ENCODE measurements at regions not wholly inside any gene's neighbourhood (a gene's known extent, or its start where the extent isn't known, plus 50 kb on each side); places are given as distances from the start of the nearest gene placed in this dataset.

DNA sequence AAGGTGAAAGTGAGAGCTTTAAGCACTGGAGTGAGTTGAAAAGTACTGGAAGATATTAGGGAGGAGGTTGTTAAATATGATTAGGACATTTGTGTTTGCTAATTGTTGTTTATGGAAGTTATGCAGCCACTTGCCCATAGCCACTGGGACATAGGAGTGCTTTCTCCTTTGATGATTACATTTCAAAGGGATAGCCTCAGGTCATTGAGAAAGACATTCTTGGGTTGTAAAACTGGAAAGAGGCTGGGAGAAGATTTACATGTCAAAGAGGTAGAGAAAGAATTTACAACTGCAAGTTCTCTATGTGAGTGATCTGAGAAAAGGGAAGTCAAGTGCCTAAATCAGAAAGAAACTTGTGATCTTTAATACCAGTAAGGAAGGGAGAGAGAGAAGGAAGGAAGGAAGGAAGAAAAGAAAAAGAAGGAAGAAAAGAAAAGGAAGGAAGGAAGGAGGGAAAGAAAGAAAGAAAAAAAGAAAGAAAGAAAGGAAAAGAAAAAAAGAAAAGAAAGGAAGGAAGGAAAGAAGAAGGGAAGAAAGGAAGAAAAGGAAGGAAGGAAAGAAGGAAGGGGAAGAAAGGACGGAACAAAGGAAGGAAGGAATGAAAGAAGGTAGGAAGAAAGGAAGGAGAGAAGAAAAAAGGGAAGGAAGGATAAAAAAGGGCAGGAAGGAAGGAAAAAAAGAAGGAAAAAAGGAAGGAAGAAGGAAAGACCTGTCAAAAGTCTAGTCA lies 284.6 kb upstream of the DPYD start:
- FAIRE-seq (no peak), DNase-seq (ENCODE audit: insufficient read length, low spot score) (no peak)
- no peak for TF ChIP-seq TAF1 (IDR thresholded peaks at IDR 0.05; ENCODE audit: low read depth, low read length)
- no peak for TF ChIP-seq SPI1 (IDR thresholded peaks at IDR 0.05; ENCODE audit: low read depth, low read length)
- no peak for TF ChIP-seq PAX5 (IDR thresholded peaks at IDR 0.05; ENCODE audit: insufficient read depth, low read length, severe bottlenecking)
- no peak for TF ChIP-seq POU2F2 (IDR thresholded peaks at IDR 0.05; ENCODE audit: low read depth, low read length)
- no peak for TF ChIP-seq POLR2A (IDR thresholded peaks at IDR 0.05; ENCODE audit: low read depth, low read length)
- no peak for TF ChIP-seq POLR2AphosphoS5 (IDR thresholded peaks at IDR 0.05; ENCODE audit: low read depth, low read length)

DNA sequence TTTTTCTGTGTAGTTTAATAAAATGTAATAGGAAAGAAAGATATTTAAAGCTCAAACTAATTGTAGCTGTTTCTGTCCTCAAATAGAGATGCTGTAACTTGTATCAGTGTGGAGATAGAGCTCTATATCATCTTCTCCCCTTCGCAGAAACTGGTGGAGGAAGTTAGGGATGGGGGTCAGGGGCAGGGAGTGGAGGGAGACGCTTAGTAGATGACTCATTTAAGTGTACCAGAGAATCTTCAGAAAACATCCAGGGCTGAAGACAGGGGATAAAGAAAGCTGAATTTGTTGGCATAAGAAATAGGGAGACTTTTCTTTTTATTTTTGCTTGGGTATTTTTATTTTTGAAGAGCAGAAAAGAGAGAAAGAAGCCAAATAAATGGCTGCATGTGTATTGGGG lies 282.6 kb upstream of the DPYD start:
- no peak for DNase-seq (ENCODE audit: insufficient read length, low spot score)
- TF ChIP-seq SPI1 (IDR thresholded peaks at IDR 0.05; ENCODE audit: low read depth, low read length) (no peak), TAF1 (IDR thresholded peaks at IDR 0.05; ENCODE audit: low read depth, low read length) (no peak), PAX5 (IDR thresholded peaks at IDR 0.05; ENCODE audit: insufficient read depth, low read length, severe bottlenecking) (no peak), POLR2A (IDR thresholded peaks at IDR 0.05; ENCODE audit: low read depth, low read length) (no peak), POLR2AphosphoS5 (IDR thresholded peaks at IDR 0.05; ENCODE audit: low read depth, low read length) (no peak), POU2F2 (IDR thresholded peaks at IDR 0.05; ENCODE audit: low read depth, low read length) (no peak)
- no peak for FAIRE-seq

- DNase-seq (ENCODE audit: insufficient read length, low spot score) (no peak), FAIRE-seq (no peak)
- TF ChIP-seq TAF1 (IDR thresholded peaks at IDR 0.05; ENCODE audit: low read depth, low read length) (no peak), SPI1 (IDR thresholded peaks at IDR 0.05; ENCODE audit: low read depth, low read length) (no peak), POU2F2 (IDR thresholded peaks at IDR 0.05; ENCODE audit: low read depth, low read length) (no peak), PAX5 (IDR thresholded peaks at IDR 0.05; ENCODE audit: insufficient read depth, low read length, severe bottlenecking) (no peak), POLR2AphosphoS5 (IDR thresholded peaks at IDR 0.05; ENCODE audit: low read depth, low read length) (no peak), POLR2A (IDR thresholded peaks at IDR 0.05; ENCODE audit: low read depth, low read length) (no peak)
Measured at GRCh38 chr1:98201666-98202081, 280.8 kb upstream of the DPYD start.

DNA sequence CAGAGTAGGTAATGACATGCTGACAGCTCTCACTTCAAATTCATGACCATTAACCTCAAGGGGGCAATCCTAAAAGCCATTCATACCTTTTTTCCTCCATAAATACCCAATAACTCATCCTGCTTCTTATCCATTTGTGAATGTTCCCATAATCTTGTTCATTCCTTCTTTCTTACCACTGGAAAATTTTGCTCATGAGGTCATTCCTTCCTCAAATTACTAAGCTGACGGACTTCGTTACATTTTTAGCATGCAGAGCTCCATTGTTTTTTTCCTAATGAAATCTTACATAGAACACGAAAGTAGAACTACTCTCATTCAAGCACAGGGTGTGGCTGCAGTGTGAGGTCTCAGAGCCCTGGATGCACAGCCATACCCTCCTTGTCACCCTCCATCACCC lies 276.5 kb upstream of the DPYD start:
- DNase-seq (ENCODE audit: insufficient read length, low spot score): no peak
- no peak for FAIRE-seq
- TF ChIP-seq TAF1 (IDR thresholded peaks at IDR 0.05; ENCODE audit: low read depth, low read length) (no peak), SPI1 (IDR thresholded peaks at IDR 0.05; ENCODE audit: low read depth, low read length) (no peak), POLR2AphosphoS5 (IDR thresholded peaks at IDR 0.05; ENCODE audit: low read depth, low read length) (no peak), PAX5 (IDR thresholded peaks at IDR 0.05; ENCODE audit: insufficient read depth, low read length, severe bottlenecking) (no peak), POU2F2 (IDR thresholded peaks at IDR 0.05; ENCODE audit: low read depth, low read length) (no peak), POLR2A (IDR thresholded peaks at IDR 0.05; ENCODE audit: low read depth, low read length) (no peak)

GRCh38 chr1:98196012-98196411 lies 275.2 kb upstream of the DPYD start:
- no peak for TF ChIP-seq POLR2A (IDR thresholded peaks at IDR 0.05; ENCODE audit: low read depth, low read length)
- TF ChIP-seq PAX5 (IDR thresholded peaks at IDR 0.05; ENCODE audit: insufficient read depth, low read length, severe bottlenecking): no peak
- TF ChIP-seq TAF1 (IDR thresholded peaks at IDR 0.05; ENCODE audit: low read depth, low read length): no peak
- TF ChIP-seq SPI1 (IDR thresholded peaks at IDR 0.05; ENCODE audit: low read depth, low read length): no peak
- TF ChIP-seq POU2F2 (IDR thresholded peaks at IDR 0.05; ENCODE audit: low read depth, low read length): no peak
- TF ChIP-seq POLR2AphosphoS5 (IDR thresholded peaks at IDR 0.05; ENCODE audit: low read depth, low read length): no peak
- no peak for FAIRE-seq
- no peak for DNase-seq (ENCODE audit: insufficient read length, low spot score)

- FAIRE-seq (no peak), DNase-seq (ENCODE audit: insufficient read length, low spot score) (no peak)
- no peak for TF ChIP-seq TAF1 (IDR thresholded peaks at IDR 0.05; ENCODE audit: low read depth, low read length)
- no peak for TF ChIP-seq POU2F2 (IDR thresholded peaks at IDR 0.05; ENCODE audit: low read depth, low read length)
- no peak for TF ChIP-seq SPI1 (IDR thresholded peaks at IDR 0.05; ENCODE audit: low read depth, low read length)
- TF ChIP-seq POLR2AphosphoS5 (IDR thresholded peaks at IDR 0.05; ENCODE audit: low read depth, low read length): no peak
- TF ChIP-seq POLR2A (IDR thresholded peaks at IDR 0.05; ENCODE audit: low read depth, low read length): no peak
- no peak for TF ChIP-seq PAX5 (IDR thresholded peaks at IDR 0.05; ENCODE audit: insufficient read depth, low read length, severe bottlenecking)
Measured at GRCh38 chr1:98188774-98189173, 267.9 kb upstream of the DPYD start.

- TF ChIP-seq PAX5 (IDR thresholded peaks at IDR 0.05; ENCODE audit: insufficient read depth, low read length, severe bottlenecking): no peak
- TF ChIP-seq POU2F2 (IDR thresholded peaks at IDR 0.05; ENCODE audit: low read depth, low read length): no peak
- TF ChIP-seq POLR2AphosphoS5 (IDR thresholded peaks at IDR 0.05; ENCODE audit: low read depth, low read length): no peak
- no peak for TF ChIP-seq POLR2A (IDR thresholded peaks at IDR 0.05; ENCODE audit: low read depth, low read length)
- TF ChIP-seq TAF1 (IDR thresholded peaks at IDR 0.05; ENCODE audit: low read depth, low read length): no peak
- no peak for TF ChIP-seq SPI1 (IDR thresholded peaks at IDR 0.05; ENCODE audit: low read depth, low read length)
- DNase-seq (ENCODE audit: insufficient read length, low spot score): no peak
- FAIRE-seq: no peak
Measured at GRCh38 chr1:98184856-98185255, 264.0 kb upstream of the DPYD start.

DNA sequence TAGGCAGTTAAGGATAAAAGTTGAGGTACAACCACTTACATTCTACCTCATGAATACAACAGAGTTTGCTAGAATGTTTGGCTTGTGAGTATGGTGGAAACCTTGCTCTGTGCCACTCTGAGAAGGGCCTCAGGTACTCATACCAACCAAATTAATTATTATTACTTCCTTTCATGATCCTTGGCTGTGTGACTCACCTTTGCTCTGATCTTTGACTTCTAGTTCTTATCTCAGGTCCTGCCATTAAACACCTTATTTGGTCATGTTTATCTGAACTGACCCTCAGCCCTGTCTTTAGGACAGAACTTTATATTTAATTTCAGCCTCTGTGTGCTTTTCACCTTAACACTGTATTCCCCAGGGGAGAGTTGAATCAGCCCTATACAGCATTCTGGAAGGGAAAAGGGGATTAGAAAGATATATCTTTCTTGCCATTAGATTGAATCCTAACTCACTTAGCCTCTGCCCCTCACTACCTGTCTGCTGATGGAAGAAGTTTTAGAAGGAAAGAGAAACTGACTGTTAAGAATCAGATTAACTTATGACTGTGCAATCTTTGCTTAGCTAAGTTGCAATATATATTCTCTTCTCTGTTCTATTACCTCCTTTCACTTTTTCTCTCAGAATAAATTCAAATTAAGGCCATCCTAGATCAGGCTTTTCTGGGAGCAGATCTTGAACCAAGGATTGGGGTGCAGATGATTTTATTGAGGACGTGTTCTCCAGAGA lies 260.4 kb upstream of the DPYD start:
- DNase-seq (ENCODE audit: insufficient read length, low spot score) (no peak), FAIRE-seq (no peak)
- no peak for TF ChIP-seq SPI1 (IDR thresholded peaks at IDR 0.05; ENCODE audit: low read depth, low read length)
- no peak for TF ChIP-seq POLR2A (IDR thresholded peaks at IDR 0.05; ENCODE audit: low read depth, low read length)
- TF ChIP-seq POLR2AphosphoS5 (IDR thresholded peaks at IDR 0.05; ENCODE audit: low read depth, low read length): no peak
- no peak for TF ChIP-seq TAF1 (IDR thresholded peaks at IDR 0.05; ENCODE audit: low read depth, low read length)
- TF ChIP-seq PAX5 (IDR thresholded peaks at IDR 0.05; ENCODE audit: insufficient read depth, low read length, severe bottlenecking): no peak
- no peak for TF ChIP-seq POU2F2 (IDR thresholded peaks at IDR 0.05; ENCODE audit: low read depth, low read length)

GRCh38 chr1:98179151-98179773 lies 258.4 kb upstream of the DPYD start:
- DNase-seq (ENCODE audit: insufficient read length, low spot score): no peak
- no peak for FAIRE-seq
- TF ChIP-seq POLR2AphosphoS5 (IDR thresholded peaks at IDR 0.05; ENCODE audit: low read depth, low read length) (no peak), TAF1 (IDR thresholded peaks at IDR 0.05; ENCODE audit: low read depth, low read length) (no peak), SPI1 (IDR thresholded peaks at IDR 0.05; ENCODE audit: low read depth, low read length) (no peak), POU2F2 (IDR thresholded peaks at IDR 0.05; ENCODE audit: low read depth, low read length) (no peak), PAX5 (IDR thresholded peaks at IDR 0.05; ENCODE audit: insufficient read depth, low read length, severe bottlenecking) (no peak), POLR2A (IDR thresholded peaks at IDR 0.05; ENCODE audit: low read depth, low read length) (no peak)

All from GM12891 (cell line).